ENCODE measurements at regions not wholly inside any gene's neighbourhood (a gene's known extent, or its start where the extent isn't known, plus 50 kb on each side); places are given as distances from the start of the nearest gene placed in this dataset.

GRCh38 chr10:124198125-124198501 lies 104.7 kb upstream of the CHST15 start:
- TF ChIP-seq CTCF (IDR thresholded peaks at IDR 0.05 in 4 of 5, conservative IDR thresholded peaks at IDR 0.05 in 1 of 5): no peak
- no peak for TF ChIP-seq POLR2A (IDR thresholded peaks at IDR 0.05)

Measured in gastrocnemius medialis (tissue), 4 donors.